Activated CD8-positive, alpha-beta memory T cell treated with anti-CD3 and anti-CD28 coated beads, Interleukin-2, amount 50 U/mL, for 1 hour (primary cell): ENCODE measurements at regions not wholly inside any gene's neighbourhood (a gene's known extent, or its start where the extent isn't known, plus 50 kb on each side); places are given as distances from the start of the nearest gene placed in this dataset.

Experiments
- DNase-seq: peaks from one replicate; pipeline ENCODE4 v3.0.0-alpha.2; 2020; ENCODE audit errors: extremely low read depth

GRCh38 chr14:66360366-66360926, 125.7 kb upstream of the CCDC196 start:
- DNase-seq = no peak

GRCh38 chr14:66361013-66361412, 125.2 kb upstream of the CCDC196 start:
- no peak for DNase-seq

GRCh38 chr14:66365388-66365787, 120.8 kb upstream of the CCDC196 start:
- DNase-seq = no peak

GRCh38 chr14:66369157-66369697, 116.9 kb upstream of the CCDC196 start:
- DNase-seq = no peak

GRCh38 chr14:66371776-66372175, 114.4 kb upstream of the CCDC196 start:
- no peak for DNase-seq

- no peak for DNase-seq
These were observed 110.9 kb upstream of the CCDC196 start for GRCh38 chr14:66375046-66375964.

- no peak for DNase-seq
These were observed 108.6 kb upstream of the CCDC196 start for GRCh38 chr14:66377574-66377973.

- no peak for DNase-seq
These were observed 107.3 kb upstream of the CCDC196 start for GRCh38 chr14:66378712-66379505.

GRCh38 chr14:66380143-66380542, 106.0 kb upstream of the CCDC196 start:
- no peak for DNase-seq

GRCh38 chr14:66381755-66382154, 104.4 kb upstream of the CCDC196 start:
- DNase-seq = no peak

- DNase-seq = no peak
These were observed 102.9 kb upstream of the CCDC196 start for GRCh38 chr14:66383257-66383656.

GRCh38 chr14:66383771-66384170, 102.4 kb upstream of the CCDC196 start:
- no peak for DNase-seq

GRCh38 chr14:66388516-66388915, 97.7 kb upstream of the CCDC196 start:
- DNase-seq = no peak

- no peak for DNase-seq
These were observed 96.7 kb upstream of the CCDC196 start for GRCh38 chr14:66389481-66389880.

GRCh38 chr14:66395300-66395699, 90.9 kb upstream of the CCDC196 start:
- DNase-seq = no peak

- DNase-seq = no peak
These were observed 90.0 kb upstream of the CCDC196 start for GRCh38 chr14:66396164-66396563.

GRCh38 chr14:66398437-66398836, 87.7 kb upstream of the CCDC196 start:
- no peak for DNase-seq

GRCh38 chr14:66401449-66402095, 84.6 kb upstream of the CCDC196 start:
- DNase-seq = no peak

GRCh38 chr14:66403183-66403582, 83.0 kb upstream of the CCDC196 start:
- no peak for DNase-seq

- no peak for DNase-seq
These were observed 82.1 kb upstream of the CCDC196 start for GRCh38 chr14:66404051-66404545.

- no peak for DNase-seq
These were observed 81.0 kb upstream of the CCDC196 start for GRCh38 chr14:66405158-66405557.

GRCh38 chr14:66413901-66414300, 72.3 kb upstream of the CCDC196 start:
- DNase-seq = no peak
